C4-2B (cell line): ENCODE measurements at regions not wholly inside any gene's neighbourhood (a gene's known extent, or its start where the extent isn't known, plus 50 kb on each side); places are given as distances from the start of the nearest gene placed in this dataset.

Source experiments
- H3K27ac ChIP-seq: fragments of 450-650 bp; 2 replicates; pipeline ENCODE4 v1.5.1; 2017
- ZFX ChIP-seq: fragments of 450-650 bp; IDR thresholded peaks from 2 replicates; pipeline ENCODE4 v1.6.1; 2017
- TF ChIP-seq, protein P1 (sequence below): fragments of 450-650 bp; conservative IDR thresholded peaks from 2 replicates; pipeline ENCODE4 v1.5.1; 2017; ENCODE audit warnings: mild to moderate bottlenecking

DNA sequence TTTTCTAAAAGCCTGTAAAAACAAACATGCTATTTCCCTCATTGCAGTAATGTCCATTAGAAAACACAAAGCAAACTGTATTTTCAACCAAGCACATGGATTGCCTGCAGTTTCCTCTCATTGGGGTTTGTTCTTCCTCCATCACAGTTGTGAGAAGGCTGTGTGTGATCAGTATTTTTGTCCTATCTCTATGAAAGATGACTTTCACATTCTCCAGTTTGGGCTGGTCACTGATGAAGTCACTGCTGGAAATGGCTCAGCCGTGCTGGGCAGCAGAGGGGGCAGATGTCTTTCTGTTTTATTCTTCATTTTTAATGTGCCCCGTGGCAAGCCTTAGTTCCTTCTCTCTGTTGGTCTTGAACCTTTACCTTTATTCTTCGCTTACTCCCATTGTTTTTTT lies 288.9 kb upstream of the MPDZ start:
- H3K27ac ChIP-seq, result no peak overlapping the region

DNA sequence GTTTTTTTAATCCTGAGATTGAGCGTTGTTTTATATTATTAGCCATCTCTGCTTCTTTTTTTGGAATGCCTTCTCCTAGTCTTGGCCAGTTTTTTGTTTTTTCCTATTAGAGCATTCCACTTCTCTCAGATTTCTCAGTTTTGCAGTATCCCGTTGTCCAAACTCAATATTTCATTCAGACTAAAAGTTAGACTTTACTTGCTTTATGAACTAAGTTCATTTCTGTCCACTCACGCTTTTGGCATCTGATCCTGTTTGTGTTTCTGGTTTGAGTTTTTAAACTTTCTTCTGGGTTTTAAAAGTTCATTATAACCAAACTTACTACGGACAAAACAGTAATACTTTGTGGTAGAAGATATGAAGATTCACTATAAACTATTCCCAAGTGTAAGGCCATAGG lies 288.3 kb upstream of the MPDZ start:
- no peak overlapping the region for H3K27ac ChIP-seq
- no peak for TF ChIP-seq ZFX
- TF ChIP-seq, protein P1, sequence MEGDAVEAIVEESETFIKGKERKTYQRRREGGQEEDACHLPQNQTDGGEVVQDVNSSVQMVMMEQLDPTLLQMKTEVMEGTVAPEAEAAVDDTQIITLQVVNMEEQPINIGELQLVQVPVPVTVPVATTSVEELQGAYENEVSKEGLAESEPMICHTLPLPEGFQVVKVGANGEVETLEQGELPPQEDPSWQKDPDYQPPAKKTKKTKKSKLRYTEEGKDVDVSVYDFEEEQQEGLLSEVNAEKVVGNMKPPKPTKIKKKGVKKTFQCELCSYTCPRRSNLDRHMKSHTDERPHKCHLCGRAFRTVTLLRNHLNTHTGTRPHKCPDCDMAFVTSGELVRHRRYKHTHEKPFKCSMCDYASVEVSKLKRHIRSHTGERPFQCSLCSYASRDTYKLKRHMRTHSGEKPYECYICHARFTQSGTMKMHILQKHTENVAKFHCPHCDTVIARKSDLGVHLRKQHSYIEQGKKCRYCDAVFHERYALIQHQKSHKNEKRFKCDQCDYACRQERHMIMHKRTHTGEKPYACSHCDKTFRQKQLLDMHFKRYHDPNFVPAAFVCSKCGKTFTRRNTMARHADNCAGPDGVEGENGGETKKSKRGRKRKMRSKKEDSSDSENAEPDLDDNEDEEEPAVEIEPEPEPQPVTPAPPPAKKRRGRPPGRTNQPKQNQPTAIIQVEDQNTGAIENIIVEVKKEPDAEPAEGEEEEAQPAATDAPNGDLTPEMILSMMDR, result no peak

More for the DNA sequence above, 288.9 kb upstream of the MPDZ start:
- TF ChIP-seq, protein P1, result no peak
- TF ChIP-seq ZFX, result no peak

DNA sequence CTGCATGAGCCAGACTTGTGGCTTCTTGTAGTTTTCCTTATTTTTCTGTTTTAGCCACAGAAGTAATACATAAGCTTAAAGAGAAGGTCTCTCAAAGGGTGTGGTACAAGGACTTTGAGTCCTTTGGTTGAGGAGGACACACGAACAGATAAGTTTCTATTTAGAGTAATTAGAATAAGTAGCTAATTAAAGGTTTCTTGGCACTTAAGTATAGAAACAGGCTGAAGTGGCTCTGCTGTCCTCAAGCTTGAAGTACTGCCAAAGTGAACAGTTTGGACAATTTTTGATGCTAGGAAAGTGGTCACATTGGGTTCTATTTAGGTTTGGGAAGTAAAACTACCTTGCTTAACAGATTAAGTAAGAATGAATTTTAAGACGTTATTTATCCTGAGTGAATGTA lies 278.3 kb upstream of the MPDZ start:
- no peak for TF ChIP-seq ZFX
- TF ChIP-seq, protein P1, result no peak
- no peak overlapping the region for H3K27ac ChIP-seq

DNA sequence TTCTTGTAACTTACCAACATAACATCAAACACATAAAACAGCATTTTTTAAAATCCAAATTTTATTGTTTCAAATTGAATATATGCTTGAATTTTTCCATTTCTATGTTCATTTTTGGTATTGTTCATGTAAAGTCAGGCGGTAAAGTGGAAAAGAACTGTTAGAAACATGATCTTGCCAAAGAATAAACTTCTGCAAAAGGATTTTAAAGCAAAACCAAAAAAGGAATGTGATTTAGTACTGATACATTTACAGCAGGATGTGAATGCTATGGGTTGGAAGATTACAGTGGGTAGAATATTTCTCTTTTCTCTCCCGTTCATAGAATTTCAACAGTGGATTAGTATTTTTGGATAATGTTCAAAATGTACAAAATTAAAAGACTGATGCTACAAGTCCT lies 277.2 kb upstream of the MPDZ start:
- H3K27ac ChIP-seq, result no peak overlapping the region
- TF ChIP-seq, protein P1, result no peak
- no peak for TF ChIP-seq ZFX

DNA sequence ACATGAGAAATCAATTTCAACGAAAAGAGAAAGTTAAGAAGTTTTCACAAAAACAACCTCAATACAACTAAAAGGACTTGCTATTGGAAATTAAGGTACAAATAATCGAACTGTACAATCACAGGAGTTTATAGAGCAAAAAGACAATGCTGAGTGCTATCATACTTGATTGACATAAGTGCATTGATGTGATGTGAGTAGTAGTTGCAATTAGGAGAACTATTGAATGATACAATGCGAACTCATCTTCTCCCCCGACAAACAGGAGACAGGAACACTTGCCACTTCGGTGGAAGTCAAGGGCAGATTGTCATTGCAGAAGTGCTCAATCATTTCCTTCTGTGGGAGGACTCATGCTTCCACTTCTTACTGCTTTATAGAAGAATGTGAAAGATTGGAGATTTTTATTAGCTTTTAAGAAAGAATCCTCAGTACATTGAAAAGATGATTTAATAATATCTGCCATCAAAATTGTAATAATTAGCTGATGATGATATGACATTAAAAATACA lies 276.6 kb upstream of the MPDZ start:
- H3K27ac ChIP-seq, result no peak overlapping the region
- TF ChIP-seq, protein P1, result no peak

DNA sequence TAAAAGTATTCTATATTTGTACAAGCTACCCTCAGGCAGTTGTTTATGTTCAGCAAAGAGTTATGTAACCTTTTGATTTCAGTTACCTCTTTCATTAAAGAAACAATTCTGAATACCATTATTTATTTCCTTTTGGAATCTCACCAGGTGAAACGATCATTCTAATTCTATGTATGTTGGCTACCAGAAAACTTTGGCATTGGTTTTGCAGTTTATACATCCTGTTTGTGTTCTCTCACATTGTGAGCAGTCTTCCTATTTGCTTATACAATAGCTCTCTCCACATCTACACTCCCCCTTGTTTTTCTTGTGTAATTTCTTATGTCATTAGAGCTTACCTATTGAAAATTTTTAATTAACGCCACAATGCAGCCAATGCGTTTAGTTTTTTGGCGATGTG lies 276.0 kb upstream of the MPDZ start:
- TF ChIP-seq ZFX, result no peak
- TF ChIP-seq, protein P1, result no peak
- no peak overlapping the region for H3K27ac ChIP-seq

DNA sequence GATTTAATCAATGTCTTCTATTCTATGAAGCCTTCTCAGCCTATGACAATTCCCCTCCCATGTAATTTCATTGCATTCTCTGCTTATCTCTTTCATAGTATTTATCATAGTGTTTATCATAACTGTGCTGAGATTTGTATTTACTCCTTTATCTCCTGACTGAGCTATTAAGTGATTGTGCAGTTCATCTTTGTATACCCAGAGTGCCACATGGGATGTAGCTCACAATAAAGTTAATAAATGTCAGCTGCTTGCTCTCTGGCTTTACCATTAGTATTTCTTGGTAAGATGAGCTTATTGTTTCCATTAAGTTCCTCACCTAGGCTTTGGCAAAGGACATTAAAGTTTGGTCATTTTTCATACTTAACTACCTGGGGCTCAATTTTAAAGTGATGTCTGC lies 275.1 kb upstream of the MPDZ start:
- TF ChIP-seq ZFX, result no peak
- TF ChIP-seq, protein P1, result no peak
- H3K27ac ChIP-seq, result no peak overlapping the region
